Renal cortical epithelial cell (primary cell): ENCODE measurements at regions not wholly inside any gene's neighbourhood (a gene's known extent, or its start where the extent isn't known, plus 50 kb on each side); places are given as distances from the start of the nearest gene placed in this dataset.

Source experiments
- DNase-seq: peaks from one replicate; pipeline ENCODE4 v3.0.0-alpha.2; 2011; ENCODE audit warnings: low read depth

DNA sequence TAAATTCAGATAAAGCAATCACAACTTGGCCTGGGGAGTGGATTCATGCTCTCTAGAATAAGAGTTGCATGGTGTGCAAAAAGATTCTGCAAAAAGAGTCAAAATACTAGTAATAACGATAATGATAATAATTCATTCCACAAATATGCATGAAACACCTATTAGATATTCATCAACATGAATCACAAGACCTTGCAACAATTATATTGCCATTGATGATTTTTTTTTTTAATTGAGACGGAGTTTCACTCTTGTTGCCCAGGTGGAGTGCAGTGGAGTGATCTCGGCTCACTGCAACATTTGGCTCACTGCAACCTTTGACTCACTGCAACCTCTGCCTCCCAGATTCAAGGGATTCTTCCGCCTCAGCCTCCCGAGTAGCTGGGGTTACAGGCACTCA lies 109.2 kb upstream of the FLRT2 start:
- no peak for DNase-seq

GRCh38 chr14:85421186-85421877 lies 108.6 kb upstream of the FLRT2 start:
- peak; percentile 66 for DNase-seq

DNA sequence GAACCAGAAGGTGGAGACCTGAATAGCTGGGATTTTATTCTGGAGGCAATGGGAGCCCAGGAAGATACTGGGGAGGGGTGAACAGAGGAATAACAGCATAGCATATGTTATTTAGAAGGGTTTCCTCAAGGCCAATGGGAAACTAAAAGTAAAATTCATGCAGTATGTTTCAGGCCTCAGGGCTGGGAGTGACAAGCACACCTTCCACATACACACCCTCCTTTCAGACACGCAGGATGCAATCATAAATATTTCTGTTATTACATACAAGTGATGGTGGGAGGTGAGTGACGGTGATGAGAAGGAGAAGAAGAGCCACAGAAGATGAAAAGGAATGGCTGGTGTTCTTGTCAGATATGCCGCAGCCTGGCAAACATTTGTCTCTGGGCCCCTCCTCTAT lies 106.1 kb upstream of the FLRT2 start:
- DNase-seq: no peak

DNA sequence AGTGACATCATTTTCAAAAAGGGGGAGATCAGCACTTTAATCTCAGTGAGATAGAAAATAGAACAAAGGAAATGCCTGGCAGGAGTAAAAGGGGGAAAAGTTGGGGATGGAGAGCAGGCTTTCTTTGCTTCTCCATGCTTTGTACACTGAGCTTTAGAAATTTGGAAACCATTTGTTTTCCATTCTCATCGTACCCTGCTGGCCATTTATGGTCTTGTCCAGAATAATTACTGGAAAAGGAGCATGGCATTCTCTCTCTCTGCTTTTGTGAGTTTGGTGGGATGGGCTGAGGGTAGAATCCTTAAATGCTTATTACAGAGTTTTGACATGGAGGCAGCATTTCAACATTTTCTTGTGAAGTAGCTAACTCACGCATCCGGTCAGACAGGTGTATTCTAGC lies 104.4 kb upstream of the FLRT2 start:
- DNase-seq: no peak

DNA sequence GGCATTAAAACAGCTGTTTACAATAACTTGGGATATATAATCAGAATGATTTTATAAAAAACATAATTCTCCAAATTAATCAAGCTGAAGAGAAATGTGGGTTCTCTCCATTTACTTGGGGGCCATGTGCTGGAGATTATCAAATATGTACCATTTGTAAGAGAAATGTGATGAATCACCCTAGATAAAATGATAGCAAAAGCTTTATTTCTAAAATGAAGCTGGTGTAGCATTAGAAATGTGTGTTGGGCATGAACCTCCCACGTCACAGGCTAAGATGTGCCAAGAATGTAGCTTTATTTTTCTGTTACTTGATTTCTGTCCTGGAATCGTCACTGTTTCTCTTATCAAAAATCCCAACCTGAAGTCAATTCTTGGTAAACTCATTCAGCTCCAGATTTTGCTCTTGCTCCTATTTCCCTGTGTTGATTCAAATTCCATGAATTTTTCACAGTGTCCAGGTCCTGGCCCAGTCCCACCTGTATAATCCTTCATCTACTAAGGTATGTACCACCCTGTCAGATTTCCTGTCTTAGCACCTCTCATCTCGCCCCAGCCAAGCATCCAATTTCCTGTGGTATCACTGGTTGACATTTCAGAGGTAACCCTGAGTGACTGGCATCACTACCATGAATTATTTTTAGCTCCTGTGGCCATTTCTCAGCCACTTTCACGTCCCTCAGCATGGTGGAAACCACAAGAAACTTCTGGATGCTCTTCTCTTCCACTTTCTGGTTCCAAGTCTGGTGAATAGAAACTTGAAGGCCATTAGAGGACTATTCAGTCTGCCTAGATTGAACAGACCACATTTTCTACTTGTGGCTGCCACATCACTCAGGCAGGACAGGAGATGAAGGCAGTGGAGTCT lies 103.6 kb upstream of the FLRT2 start:
- no peak for DNase-seq

DNA sequence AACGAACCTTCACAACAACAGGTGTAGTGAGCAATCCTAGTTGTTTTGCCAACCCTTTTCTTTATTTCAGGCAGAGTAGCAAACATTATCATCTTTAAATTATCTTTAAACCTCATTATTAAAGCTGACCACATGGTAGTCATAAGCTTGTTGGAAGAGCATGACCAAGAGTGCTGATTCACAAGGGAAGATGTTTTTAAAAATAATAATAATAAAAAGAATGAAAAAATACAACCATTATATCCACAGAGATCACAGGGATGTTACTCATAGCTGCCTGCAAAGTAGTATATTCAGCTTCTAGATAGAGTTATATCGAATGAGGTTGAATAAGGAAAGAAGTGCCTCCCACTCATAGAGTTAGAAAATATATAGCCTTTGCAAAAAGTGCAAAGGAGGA lies 101.0 kb upstream of the FLRT2 start:
- no peak for DNase-seq

DNA sequence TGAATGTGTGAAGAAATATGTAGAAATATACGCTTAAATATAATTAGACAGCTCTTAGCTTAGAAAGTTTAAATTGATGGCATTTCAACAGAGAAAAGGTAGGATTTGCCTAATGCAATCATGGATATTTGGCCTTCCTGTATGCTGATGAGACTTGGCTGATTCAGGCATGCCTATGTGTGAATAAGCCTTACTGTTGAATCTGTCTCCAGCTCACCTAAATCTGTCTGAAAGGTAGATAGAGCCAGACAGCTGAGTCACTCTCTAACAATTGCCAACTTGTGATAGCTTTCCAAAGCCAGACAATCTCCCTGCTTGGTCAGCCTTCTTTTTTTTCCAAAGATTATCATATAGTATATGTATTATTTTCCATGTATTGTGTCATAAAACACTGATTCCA lies 92.8 kb upstream of the FLRT2 start:
- DNase-seq: peak; percentile 91

GRCh38 chr14:85438001-85438400 lies 91.9 kb upstream of the FLRT2 start:
- no peak for DNase-seq

DNA sequence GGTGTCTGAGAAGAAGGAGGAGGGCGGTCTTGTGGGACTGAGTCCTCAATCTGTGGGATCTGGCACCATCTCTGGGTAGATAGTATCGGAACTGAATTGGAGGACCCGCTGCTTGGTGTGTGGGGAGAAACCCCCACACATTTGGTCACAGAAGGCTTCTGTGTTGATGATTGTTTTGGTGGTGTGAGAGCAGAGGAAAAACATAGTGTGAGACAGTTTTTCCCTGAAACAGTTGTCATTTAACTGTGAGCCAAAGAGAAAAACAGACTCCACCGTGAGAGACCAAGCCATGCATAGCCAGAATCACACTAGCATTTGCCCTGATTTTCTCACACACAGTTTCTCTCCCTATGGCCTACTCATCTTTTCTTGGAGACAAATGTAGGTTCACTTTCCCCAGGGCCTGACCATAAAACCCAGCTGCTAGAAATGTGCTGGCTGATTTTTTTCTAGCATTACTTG lies 91.4 kb upstream of the FLRT2 start:
- peak; percentile 31 for DNase-seq

GRCh38 chr14:85439696-85440328 lies 90.1 kb upstream of the FLRT2 start:
- peak; percentile 92 for DNase-seq

DNA sequence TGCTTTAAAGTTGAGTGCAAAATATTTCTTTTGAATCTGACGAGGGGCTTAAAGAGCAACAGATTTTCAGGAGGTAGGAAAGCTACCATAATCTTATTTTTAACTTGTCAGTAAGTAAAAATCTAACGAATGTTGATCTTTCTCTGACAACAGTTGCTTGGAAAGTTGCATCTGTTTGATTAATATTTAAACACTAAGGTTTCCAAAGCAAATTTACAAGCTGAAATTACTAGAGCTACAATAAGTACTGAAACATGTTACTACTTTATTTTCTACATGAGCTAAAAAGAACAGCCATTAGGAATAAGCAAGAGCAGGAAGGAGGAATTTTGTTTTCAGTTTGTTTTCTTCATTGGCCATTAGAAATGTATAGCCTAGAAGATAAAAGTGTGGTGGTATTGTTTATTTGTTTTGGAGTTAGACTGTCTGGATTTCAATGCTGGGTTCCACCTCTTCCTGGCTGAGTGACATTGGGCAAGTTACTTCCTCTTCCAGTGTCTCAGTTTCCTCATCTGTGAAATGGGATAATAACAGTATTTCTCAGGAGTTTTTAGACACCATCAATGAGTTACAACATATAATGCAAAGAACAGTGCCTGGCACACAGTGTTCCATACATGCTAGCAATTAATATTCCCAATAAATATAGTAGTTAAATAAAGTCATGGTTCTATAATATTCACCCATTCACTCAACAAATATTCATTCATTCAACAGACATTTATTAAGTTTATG lies 87.9 kb upstream of the FLRT2 start:
- DNase-seq: peak; percentile 64

GRCh38 chr14:85442996-85443395 lies 86.9 kb upstream of the FLRT2 start:
- peak; percentile 76 for DNase-seq

DNA sequence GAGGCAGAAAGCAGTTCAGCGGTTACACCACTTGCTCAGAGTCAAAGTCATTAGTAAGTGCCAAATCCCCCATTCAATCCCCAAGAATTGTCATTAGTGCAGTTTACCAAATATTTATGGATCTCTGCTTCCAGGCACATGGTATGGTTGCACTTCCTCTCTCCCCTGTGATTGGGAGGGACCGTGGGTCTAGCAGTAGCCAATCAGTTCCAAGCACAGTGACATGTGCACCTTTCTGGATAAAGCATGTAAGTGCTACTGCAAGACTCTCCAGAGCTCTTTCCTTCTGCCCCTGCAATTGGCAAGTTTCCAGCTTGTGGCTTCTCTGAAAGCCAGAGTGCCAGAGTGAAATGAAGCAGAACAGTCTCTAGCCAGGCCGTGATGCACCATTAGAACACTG lies 85.3 kb upstream of the FLRT2 start:
- peak; percentile 89 for DNase-seq

- no peak for DNase-seq
Observed at GRCh38 chr14:85445151-85445795, 84.7 kb upstream of the FLRT2 start.

DNA sequence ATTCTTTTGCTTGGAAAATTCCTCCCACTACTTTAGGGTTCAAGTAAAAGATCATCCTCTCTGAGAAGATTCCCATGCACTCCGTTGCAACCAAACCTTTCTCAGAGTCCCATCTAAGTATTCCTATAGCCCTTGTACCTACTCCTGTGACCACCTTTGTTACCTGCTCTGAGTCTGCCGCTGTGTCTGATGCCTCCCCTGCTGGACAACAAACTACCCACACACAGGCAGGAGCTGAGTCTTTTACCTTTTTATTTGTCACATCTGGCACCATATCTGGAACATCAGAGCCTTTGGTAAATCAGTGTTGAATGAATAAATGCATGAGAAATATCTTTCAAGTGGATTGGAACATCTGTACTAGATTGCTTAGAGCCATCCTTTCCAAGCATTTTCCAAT lies 82.1 kb upstream of the FLRT2 start:
- DNase-seq: no peak

DNA sequence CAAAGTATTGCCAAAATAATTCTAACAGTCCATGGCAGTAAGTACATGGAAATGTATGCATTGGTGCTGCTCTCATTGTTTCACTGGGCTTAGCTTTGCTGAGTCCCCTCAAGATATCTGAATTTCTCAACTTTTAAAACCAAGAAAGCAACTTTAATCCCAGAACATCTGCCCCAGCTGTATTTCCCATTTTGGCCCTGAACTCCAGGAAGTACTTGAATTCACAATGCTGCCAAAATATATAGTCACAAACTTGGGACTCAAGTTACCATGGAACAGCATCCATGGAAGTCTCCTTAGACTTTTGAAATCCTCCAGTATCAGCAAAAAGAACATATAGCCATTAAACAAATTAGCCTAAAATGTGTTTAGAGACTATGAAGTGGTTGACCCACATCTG lies 78.5 kb upstream of the FLRT2 start:
- DNase-seq: no peak

GRCh38 chr14:85453401-85454225 lies 76.3 kb upstream of the FLRT2 start:
- DNase-seq: no peak

GRCh38 chr14:85454226-85454813 lies 75.6 kb upstream of the FLRT2 start:
- no peak for DNase-seq

- DNase-seq: no peak
Observed at GRCh38 chr14:85459361-85460000, 70.5 kb upstream of the FLRT2 start.
